ENCODE measurements at regions not wholly inside any gene's neighbourhood (a gene's known extent, or its start where the extent isn't known, plus 50 kb on each side); places are given as distances from the start of the nearest gene placed in this dataset.

- no peak overlapping the region for H2BK5ac ChIP-seq (ENCODE audit: low read depth, low read length, poor library complexity)
- no peak overlapping the region for H3K4ac ChIP-seq (ENCODE audit: low read depth, low read length)
- H3K79me1 ChIP-seq (ENCODE audit: low read length), result no peaks in the 10 kb centered on the region
- no peak overlapping the region for H4K8ac ChIP-seq (ENCODE audit: low read depth, low read length)
- H4K12ac ChIP-seq (ENCODE audit: low read depth, low read length), result no peak overlapping the region
- H3K4me3 ChIP-seq (ENCODE audit: low read depth, low read length), result no peak overlapping the region
- no peak overlapping the region for H3K23ac ChIP-seq (ENCODE audit: low read length)
- H3K18ac ChIP-seq (ENCODE audit: low read length), result no peak overlapping the region
- no peaks in the 10 kb centered on the region for H3K9me3 ChIP-seq (ENCODE audit: insufficient read depth, low read depth, low read length)
- H3K4me2 ChIP-seq (ENCODE audit: low read length), result no peak overlapping the region
- no peak overlapping the region for H3K14ac ChIP-seq (ENCODE audit: low read length)
- H2AK5ac ChIP-seq (ENCODE audit: low read length), result no peak overlapping the region
- H3K36me3 ChIP-seq (ENCODE audit: control insufficient read depth in 1 of 2, insufficient read depth in 2 of 2, low read length in 2 of 2), result no peaks in the 10 kb centered on the region
- H2BK12ac ChIP-seq (ENCODE audit: low read length), result no peak overlapping the region
- no peaks in the 10 kb centered on the region for H3K4me1 ChIP-seq (ENCODE audit: control insufficient read depth in 1 of 2, insufficient read depth in 2 of 2, low read length in 2 of 2)
- no peak overlapping the region for H2BK120ac ChIP-seq (ENCODE audit: insufficient read depth, low read length, poor library complexity)
- no peak overlapping the region for H3K9ac ChIP-seq (ENCODE audit: low read length)
- no peak overlapping the region for H3K27ac ChIP-seq (ENCODE audit: low read depth, low read length)
- no peaks in the 10 kb centered on the region for H3K79me2 ChIP-seq (ENCODE audit: control insufficient read depth, insufficient read depth, low read length, poor library complexity)
- no peak overlapping the region for H2AFZ ChIP-seq (ENCODE audit: insufficient read depth, low read length, poor library complexity)
- H4K91ac ChIP-seq (ENCODE audit: low read depth, low read length), result no peak overlapping the region
- no peaks in the 10 kb centered on the region for H3K27me3 ChIP-seq (ENCODE audit: insufficient read depth, low read length)
- DNase-seq, result peak; percentile 75 to 81
These were observed 190.2 kb upstream of the AGA start for GRCh38 chr4:177632481-177632880.

GRCh38 chr4:177638871-177639270 lies 196.6 kb upstream of the AGA start:
- Histone ChIP-seq H3K79me1 (ENCODE audit: low read length) (no peaks in the 10 kb centered on the region), H2BK120ac (ENCODE audit: insufficient read depth, low read length, poor library complexity) (no peak overlapping the region), H3K14ac (ENCODE audit: low read length) (no peak overlapping the region), H3K9ac (ENCODE audit: low read length) (no peak overlapping the region), H3K27ac (ENCODE audit: low read depth, low read length) (no peak overlapping the region), H3K4ac (ENCODE audit: low read depth, low read length) (no peak overlapping the region), H3K9me3 (ENCODE audit: insufficient read depth, low read depth, low read length) (no peaks in the 10 kb centered on the region), H3K27me3 (ENCODE audit: insufficient read depth, low read length) (no peaks in the 10 kb centered on the region), H2BK12ac (ENCODE audit: low read length) (no peak overlapping the region), H2AK5ac (ENCODE audit: low read length) (no peak overlapping the region), H4K12ac (ENCODE audit: low read depth, low read length) (no peak overlapping the region), H2AFZ (ENCODE audit: insufficient read depth, low read length, poor library complexity) (no peak overlapping the region), H3K18ac (ENCODE audit: low read length) (no peak overlapping the region), H4K91ac (ENCODE audit: low read depth, low read length) (no peak overlapping the region), H3K4me2 (ENCODE audit: low read length) (no peak overlapping the region), H2BK5ac (ENCODE audit: low read depth, low read length, poor library complexity) (no peak overlapping the region), H3K23ac (ENCODE audit: low read length) (no peak overlapping the region), H3K4me3 (ENCODE audit: low read depth, low read length) (no peak overlapping the region), H3K36me3 (ENCODE audit: control insufficient read depth in 1 of 2, insufficient read depth in 2 of 2, low read length in 2 of 2) (no peaks in the 10 kb centered on the region), H3K4me1 (ENCODE audit: control insufficient read depth in 1 of 2, insufficient read depth in 2 of 2, low read length in 2 of 2) (no peaks in the 10 kb centered on the region), H3K79me2 (ENCODE audit: control insufficient read depth, insufficient read depth, low read length, poor library complexity) (no peaks in the 10 kb centered on the region), H4K8ac (ENCODE audit: low read depth, low read length) (no peak overlapping the region)
- no CpG with 5 or more reads among the region's 2 CpGs for WGBS (ENCODE audit: extremely low coverage, insufficient coverage, insufficient read length)
- no peak for DNase-seq

GRCh38 chr4:177640864-177641263 lies 198.6 kb upstream of the AGA start:
- H3K9me3 ChIP-seq (ENCODE audit: insufficient read depth, low read depth, low read length), result no peaks in the 10 kb centered on the region
- H2BK5ac ChIP-seq (ENCODE audit: low read depth, low read length, poor library complexity), result no peak overlapping the region
- H3K27me3 ChIP-seq (ENCODE audit: insufficient read depth, low read length), result no peaks in the 10 kb centered on the region
- H4K91ac ChIP-seq (ENCODE audit: low read depth, low read length), result no peak overlapping the region
- H3K23ac ChIP-seq (ENCODE audit: low read length), result no peak overlapping the region
- H2BK120ac ChIP-seq (ENCODE audit: insufficient read depth, low read length, poor library complexity), result no peak overlapping the region
- no peaks in the 10 kb centered on the region for H3K4me1 ChIP-seq (ENCODE audit: control insufficient read depth in 1 of 2, insufficient read depth in 2 of 2, low read length in 2 of 2)
- H3K27ac ChIP-seq (ENCODE audit: low read depth, low read length), result no peak overlapping the region
- no peaks in the 10 kb centered on the region for H3K79me1 ChIP-seq (ENCODE audit: low read length)
- no peak overlapping the region for H3K14ac ChIP-seq (ENCODE audit: low read length)
- H2AFZ ChIP-seq (ENCODE audit: insufficient read depth, low read length, poor library complexity), result no peak overlapping the region
- H3K9ac ChIP-seq (ENCODE audit: low read length), result no peak overlapping the region
- H3K4me3 ChIP-seq (ENCODE audit: low read depth, low read length), result no peak overlapping the region
- no peak for DNase-seq
- no peak overlapping the region for H3K4me2 ChIP-seq (ENCODE audit: low read length)
- H3K4ac ChIP-seq (ENCODE audit: low read depth, low read length), result no peak overlapping the region
- no CpG with 5 or more reads among the region's 4 CpGs for WGBS (ENCODE audit: extremely low coverage, insufficient coverage, insufficient read length)
- H3K18ac ChIP-seq (ENCODE audit: low read length), result no peak overlapping the region
- H2BK12ac ChIP-seq (ENCODE audit: low read length), result no peak overlapping the region
- H4K12ac ChIP-seq (ENCODE audit: low read depth, low read length), result no peak overlapping the region
- no peak overlapping the region for H2AK5ac ChIP-seq (ENCODE audit: low read length)
- H4K8ac ChIP-seq (ENCODE audit: low read depth, low read length), result no peak overlapping the region
- no peaks in the 10 kb centered on the region for H3K36me3 ChIP-seq (ENCODE audit: control insufficient read depth in 1 of 2, insufficient read depth in 2 of 2, low read length in 2 of 2)
- no peaks in the 10 kb centered on the region for H3K79me2 ChIP-seq (ENCODE audit: control insufficient read depth, insufficient read depth, low read length, poor library complexity)

GRCh38 chr4:177660223-177660622 lies 218.0 kb upstream of the AGA start:
- no peak overlapping the region for H3K4me2 ChIP-seq (ENCODE audit: low read length)
- H2AK5ac ChIP-seq (ENCODE audit: low read length), result no peak overlapping the region
- no peaks in the 10 kb centered on the region for H3K27me3 ChIP-seq (ENCODE audit: insufficient read depth, low read length)

More at GRCh38 chr4:177660223-177660622, 218.0 kb upstream of the AGA start:
- Histone ChIP-seq H3K4me1 (ENCODE audit: control insufficient read depth in 1 of 2, insufficient read depth in 2 of 2, low read length in 2 of 2) (no peaks in the 10 kb centered on the region), H2BK12ac (ENCODE audit: low read length) (no peak overlapping the region), H2BK120ac (ENCODE audit: insufficient read depth, low read length, poor library complexity) (no peak overlapping the region), H3K27ac (ENCODE audit: low read depth, low read length) (no peak overlapping the region), H3K9ac (ENCODE audit: low read length) (no peak overlapping the region), H3K14ac (ENCODE audit: low read length) (no peak overlapping the region), H4K8ac (ENCODE audit: low read depth, low read length) (no peak overlapping the region), H3K9me3 (ENCODE audit: insufficient read depth, low read depth, low read length) (no peaks in the 10 kb centered on the region), H3K79me1 (ENCODE audit: low read length) (no peaks in the 10 kb centered on the region), H3K79me2 (ENCODE audit: control insufficient read depth, insufficient read depth, low read length, poor library complexity) (no peaks in the 10 kb centered on the region), H3K23ac (ENCODE audit: low read length) (no peak overlapping the region), H4K12ac (ENCODE audit: low read depth, low read length) (no peak overlapping the region), H3K36me3 (ENCODE audit: control insufficient read depth in 1 of 2, insufficient read depth in 2 of 2, low read length in 2 of 2) (no peaks in the 10 kb centered on the region), H2BK5ac (ENCODE audit: low read depth, low read length, poor library complexity) (no peak overlapping the region), H4K91ac (ENCODE audit: low read depth, low read length) (no peak overlapping the region), H3K4ac (ENCODE audit: low read depth, low read length) (no peak overlapping the region), H2AFZ (ENCODE audit: insufficient read depth, low read length, poor library complexity) (no peak overlapping the region), H3K4me3 (ENCODE audit: low read depth, low read length) (no peak overlapping the region), H3K18ac (ENCODE audit: low read length) (no peak overlapping the region)
- DNase-seq, result no peak
- no CpG with 5 or more reads among the region's 1 CpG for WGBS (ENCODE audit: extremely low coverage, insufficient coverage, insufficient read length)
